GM18868 (cell line): ENCODE measurements at regions not wholly inside any gene's neighbourhood (a gene's known extent, or its start where the extent isn't known, plus 50 kb on each side); places are given as distances from the start of the nearest gene placed in this dataset.

Source experiments
- ATAC-seq: cut with Tn5 transposase; IDR thresholded peaks from one replicate; pipeline ENCODE4 v1.9.1; 2021; ENCODE audit warnings: mild to moderate bottlenecking, moderate library complexity; ENCODE audit not compliant: unreplicated experiment

DNA sequence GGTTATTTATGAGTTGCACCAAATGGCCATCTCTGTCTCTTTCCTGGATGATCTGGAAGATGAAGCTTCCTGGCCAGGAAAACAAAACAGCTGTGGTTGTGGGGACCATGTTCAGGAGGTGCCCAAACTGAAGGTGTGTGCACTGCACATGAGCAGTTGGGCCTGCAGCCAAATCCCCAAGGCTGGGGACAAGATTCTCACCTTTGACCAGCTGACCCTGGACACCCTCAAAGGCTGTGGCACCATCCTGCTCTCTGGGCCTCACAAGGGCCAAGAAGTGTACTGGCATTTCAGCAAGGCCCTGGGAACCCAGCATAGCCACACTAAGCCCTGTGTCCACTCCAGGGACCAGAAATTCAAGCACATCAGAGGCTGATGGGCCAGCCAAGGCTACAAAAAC is 84.2 kb downstream of the KCNRG start:
- ATAC-seq: no peak

DNA sequence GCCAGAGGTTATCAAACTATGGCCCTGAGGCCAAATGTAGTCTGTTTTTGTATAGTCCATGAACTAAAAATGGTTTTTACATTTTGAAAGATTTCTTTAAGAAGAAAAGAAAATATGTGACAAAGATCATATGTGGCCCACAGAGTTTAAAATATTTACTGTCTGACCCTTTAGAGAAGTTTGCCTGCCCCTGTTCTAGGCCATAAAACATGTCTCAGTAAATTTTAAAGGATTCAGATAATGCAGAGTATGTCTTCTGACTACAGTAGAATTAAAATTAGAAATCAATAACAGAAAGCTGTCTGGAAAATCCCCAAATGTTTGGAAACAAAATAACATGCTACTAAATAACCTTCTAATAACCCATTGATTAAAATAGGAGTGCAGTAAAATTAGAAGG is 86.3 kb downstream of the KCNRG start:
- no peak for ATAC-seq

DNA sequence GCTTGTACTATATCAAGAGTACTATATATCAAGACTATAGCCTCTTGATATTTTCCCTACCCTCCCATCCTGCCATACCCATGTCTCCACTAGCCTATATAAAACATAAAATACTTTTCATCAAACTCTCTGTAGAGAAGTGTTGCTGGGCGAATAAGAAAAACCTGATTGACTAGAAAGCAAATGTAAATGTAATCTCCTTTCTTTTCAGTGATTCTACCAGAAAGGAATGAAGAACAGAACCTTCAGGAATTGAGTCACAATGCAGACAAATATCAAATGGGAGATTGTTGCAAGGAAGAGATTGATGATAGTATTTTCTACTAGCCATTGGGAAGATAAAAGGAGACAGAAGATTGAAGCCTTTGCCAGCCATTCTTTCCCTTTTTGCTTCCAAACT is 89.2 kb downstream of the KCNRG start:
- no peak for ATAC-seq

DNA sequence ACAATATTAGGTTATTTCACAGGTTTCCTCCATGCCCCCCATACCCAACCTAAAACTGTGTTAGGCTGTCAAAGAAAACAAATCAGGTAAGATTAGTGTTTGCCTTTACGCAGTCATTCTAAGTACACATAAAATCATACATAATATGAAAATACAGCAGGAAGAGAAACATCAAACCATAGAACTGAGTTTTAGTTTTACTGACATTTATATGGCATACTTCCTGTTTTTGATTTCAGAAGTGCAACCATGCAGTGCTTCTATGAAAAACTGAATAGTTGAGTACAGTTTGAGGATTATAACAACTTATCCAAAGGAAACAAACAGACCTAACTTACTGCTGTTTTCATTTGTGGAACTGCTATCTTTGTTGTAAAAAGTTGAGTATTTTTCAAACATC is 91.3 kb downstream of the KCNRG start:
- ATAC-seq: peak; percentile 92

DNA sequence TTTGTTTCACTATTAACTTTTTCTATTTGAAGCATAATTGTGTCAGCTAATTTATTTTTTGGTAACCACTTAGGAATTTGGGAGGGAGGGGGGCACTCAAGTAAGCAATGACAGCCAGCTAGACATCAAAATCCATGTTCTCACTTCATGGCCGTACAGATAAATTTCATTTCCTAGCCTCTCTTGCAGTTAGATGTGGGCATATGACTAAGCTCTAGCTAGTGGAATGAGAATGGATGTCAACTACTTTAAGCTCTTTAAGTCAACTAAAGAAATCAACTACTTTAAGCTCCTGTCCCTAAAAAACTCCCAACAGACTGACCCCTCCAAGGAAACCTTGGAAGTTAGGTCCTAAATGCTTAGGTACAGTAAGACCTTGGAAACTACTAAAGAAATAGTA is 92.0 kb downstream of the KCNRG start:
- ATAC-seq: no peak

DNA sequence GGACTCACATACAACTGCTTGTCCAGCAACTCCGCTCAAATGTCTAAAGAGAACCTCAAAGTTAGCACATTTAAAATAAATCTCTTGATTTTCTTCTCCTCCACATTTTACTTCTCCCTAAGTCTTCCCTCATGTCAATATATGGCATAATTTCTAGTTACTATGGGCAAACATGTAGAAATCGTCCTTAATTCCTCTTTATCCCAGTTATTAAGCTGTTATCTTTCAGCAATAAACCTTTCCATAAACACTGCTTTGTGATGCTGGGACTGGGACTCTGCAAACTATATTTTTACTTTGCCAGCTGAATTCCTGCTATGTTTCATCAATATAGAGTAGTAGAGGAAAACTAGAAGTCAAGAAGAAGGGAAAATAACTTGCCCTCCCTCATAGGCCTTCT is 99.7 kb downstream of the KCNRG start:
- no peak for ATAC-seq

DNA sequence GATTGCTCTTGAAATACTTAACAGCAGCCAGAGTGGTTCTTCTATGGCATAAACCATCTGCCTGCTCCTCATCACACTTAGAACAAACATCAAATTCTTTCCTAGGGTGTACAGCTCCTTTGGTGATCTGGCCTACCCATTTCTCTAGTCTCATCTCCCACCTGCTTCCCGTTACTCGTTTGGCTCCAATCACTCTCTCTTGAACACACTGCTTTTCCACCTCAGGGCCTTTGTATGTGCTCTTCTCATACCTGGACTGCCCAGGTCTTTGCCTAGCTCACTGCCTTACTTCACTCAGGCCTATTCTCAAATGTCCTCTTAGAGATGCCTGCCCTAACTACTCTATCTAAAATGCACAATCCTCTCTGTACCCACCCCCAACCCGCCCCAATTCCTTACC is 100.5 kb downstream of the KCNRG start:
- ATAC-seq: no peak

DNA sequence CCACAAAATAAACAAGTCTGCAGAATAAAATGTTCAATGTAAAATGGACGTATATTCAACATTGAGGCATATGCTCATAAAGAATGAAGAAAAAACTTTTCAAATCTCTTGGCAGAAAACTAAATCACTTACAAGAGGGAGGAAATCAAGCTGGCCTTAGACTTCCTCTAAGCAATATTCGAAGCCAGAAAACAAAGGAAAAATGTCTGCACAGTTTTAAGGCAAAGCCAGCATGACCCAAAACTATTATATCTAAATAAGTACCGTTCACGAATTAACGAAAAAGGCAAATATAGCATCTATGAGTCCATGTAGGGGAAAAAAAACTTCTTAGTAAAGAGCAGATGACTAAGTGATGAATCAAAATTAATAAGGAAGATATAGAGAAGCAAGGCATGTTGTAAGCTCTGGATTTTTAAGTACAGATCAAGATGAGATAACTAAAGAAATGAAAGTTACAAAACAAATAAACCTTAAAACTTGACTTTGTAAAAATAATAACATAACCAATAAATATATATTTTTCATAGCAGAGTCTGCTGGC is 101.3 kb downstream of the KCNRG start:
- no peak for ATAC-seq

DNA sequence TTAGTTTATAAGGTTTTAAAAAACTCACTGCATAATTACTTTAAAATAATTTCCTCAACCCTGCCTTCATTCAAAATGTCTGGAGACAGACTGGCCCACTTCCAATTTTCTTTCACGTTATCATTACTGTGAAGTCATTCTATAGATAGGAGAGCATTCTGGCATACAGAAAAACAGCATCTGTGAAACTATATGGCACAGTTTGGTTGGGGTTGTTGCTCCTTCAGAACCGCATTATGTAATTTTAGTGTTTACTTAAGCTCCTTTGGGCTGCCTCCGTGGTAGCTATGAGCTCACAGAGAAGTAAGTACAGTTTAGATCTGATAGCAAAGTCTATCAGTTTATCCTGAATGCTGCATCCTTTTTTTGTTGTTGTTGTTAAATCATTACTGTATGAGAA is 104.3 kb downstream of the KCNRG start:
- no peak for ATAC-seq

DNA sequence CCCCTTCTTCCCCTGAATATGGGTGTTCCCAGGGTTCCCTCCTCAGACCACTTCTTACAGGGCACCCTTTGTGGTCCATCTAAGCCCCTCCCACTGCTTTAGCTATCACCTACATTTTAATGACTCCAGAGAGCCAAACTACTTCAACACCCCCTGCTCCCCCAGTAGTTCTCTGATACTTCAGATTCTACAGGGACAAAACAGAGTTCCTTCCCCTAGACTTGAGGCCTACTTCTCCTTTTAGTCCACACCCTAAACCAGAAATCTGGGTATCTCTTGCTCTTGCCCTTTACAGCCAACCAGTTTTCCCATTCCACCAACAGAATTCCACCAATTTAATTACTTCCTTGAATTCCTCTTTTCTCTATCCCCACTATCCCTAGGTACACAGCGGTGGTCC is 107.2 kb downstream of the KCNRG start:
- ATAC-seq: no peak

DNA sequence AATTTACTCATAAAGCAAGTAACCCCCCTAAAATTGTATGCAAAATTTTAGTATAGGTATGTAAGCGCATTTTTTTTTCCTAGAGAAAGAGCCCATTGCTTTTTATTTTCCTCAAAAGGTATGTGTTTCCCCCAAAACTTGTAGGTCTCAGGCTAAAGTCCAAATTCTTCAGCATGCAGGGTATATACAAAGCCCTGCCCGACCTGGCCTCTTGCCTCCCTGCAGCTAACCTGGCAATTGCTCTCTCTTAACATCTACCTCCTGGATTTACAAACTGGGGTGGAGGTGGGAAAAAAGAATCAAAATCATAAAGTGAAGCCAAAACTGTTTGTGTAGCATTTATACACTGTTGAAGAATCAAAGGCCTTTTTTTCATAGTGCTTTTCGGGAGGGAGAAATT is 107.8 kb downstream of the KCNRG start:
- ATAC-seq: no peak

DNA sequence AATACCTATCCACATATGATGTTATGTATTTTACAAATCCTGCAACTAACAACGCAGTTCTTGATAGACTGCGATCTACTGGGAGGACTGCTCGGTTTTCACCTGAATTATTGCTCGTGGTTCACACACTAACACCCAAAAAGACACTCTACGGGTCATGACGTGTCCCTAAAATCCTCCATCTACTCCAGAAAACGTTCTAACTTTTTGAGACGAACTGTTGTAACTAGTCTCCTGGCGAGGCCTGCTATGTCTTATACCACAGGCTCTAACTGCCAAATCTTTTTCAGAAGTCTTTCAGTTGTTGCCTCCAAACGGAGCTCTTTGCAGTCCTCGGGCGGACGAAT is 108.2 kb downstream of the KCNRG start:
- no peak for ATAC-seq

DNA sequence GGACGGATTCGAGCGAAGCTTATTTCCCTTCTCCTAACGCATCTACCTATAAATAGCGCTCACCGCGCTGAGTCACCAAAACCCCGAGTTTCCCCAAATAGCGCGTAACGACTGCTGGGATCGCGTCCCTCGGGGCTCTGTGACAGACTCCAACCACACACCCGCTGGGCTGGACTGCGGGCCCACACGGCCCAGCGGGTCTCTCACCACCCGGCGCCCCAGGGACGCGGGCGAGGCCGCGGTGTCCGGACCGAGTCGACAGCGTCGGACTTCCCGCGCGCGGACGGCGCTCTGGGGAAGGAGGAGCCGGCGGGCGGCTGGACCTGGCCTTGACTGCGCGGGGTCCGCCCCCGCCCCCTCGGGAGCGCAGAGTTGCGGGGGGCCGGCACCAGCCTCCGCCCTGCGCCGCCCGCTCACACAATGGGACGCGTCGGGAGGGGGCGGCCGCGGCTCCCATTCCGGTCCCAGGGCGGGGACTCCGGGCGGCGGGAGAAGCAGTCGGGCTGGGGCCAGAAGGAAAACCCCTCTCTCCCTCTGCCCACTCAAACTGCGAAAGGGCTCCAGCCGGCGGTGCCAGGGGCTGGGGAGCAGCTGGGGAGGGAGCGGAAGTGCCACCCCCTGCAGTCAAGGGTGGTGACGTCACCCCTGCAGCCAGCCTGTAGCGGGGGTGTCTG is 108.8 kb downstream of the KCNRG start:
- peak; percentile 75 for ATAC-seq

DNA sequence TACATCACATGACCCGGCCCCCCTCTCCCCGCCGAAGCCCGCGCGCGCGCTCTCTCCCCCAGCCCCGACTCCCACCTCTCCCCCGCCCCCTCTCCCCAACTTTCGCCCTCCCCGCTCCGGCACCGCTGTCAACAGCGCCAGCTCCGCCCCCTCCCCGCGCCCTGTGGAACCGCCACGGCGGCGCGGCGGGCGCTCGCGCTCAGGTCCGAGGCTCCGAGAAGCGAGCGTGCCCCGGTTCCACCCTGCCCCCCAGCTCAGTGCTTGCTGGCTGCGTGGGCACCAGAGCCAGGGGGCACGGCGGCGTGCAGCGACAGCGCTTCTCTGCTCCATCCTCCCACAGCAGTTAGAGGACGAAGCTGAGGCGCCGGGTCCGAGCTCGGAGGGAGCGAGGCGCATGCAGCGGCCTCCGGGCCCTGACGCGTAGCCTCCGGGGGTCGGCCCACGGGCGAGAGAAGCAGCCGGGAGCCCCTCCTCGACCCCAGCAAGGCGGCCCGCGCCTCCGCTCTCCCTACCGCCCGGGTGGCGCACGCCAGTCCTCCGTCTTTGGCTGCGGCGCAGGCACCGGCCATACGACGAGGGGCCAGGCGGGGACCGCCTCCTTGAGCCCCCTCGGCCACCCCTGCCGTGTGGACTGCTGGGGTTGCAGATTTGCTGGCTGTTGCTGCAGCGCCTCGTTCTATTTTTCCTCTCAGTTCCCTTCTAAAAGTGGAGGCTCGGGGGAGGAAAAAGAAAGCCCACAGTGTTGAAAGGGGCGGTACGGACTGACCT is 109.5 kb downstream of the KCNRG start:
- ATAC-seq: peak; percentile 0

DNA sequence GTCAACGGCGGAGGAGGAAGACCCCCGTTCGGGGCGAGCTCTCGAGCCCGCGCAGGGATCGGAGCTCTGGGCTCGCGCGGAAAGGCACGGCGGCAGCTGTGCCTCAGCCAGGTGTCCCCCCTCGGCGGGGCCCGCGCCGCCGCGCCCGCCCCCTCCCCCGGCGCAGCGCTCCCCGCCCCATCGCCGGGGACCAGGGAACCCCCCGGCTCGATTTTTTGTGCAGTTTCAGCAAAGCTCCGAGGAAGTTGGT is 110.0 kb downstream of the KCNRG start:
- no peak for ATAC-seq

DNA sequence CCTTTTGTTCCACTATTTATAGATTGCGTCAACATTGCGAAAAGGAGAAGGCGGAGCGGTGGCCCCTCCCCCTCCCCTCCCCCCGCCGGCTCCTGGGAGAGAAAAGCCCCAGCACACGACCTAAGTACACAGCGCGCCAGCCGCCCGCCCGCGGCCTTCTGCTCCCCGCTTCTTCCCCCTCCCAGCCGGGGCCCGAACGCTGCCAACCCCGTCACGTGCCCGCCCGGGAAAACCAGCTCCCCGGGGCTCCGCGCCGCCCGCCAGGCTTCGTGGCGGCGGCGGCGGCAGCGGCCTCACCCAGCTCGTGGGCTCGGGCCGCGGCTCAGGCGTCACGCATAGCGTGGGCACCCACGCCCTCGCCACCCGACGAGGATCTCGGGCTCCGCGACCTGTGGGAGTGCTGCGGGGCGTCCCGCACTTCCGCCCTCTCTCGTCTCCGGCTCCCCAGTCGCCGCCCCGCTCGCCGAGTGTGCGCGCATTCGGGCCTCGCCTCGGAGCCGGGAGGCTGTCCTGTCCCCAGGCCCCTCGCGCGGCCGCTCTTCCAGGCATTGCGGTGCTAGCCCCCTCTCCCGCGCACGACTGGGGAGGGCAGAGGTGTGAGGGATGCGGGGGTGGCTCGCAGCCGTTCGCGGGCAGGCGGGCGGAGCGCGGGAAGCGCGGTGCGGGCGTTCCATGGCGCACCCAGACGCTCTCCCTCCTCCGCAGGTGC is 110.5 kb downstream of the KCNRG start:
- ATAC-seq: no peak

DNA sequence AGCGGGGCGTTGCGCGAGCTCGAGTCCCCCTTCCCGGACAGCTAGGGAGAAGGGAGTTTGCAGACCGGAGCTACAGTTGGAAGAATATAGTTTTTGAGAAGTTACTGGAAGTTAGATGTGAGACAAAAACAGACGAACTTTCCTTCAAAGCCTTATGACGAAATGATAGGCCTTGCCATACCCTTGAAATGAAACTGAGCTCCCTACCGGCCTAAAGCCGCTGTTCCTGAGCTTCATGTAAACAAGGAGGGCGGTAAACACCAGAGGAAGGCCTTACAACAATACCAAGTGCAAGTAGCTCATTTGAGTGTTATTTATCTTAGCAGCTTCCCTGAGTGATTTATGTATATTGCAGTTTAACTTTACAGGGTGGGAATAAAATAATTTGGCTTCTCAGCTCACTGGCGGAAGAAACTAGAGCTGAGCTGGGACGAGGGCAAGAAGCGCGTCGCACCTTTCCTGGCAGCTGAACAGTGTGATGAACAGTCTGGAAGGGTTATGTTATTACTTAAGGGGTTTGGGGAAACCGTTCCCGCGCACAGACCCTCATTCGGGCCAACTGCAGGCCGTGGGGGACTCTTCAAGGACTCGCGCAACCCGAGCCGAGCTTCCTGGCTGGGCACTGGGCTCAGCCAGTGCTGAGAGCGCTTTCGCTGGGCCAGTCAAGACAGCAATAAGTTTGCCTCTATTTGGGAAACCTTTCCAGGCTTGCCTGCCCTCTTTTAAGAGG is 111.2 kb downstream of the KCNRG start:
- ATAC-seq: no peak

DNA sequence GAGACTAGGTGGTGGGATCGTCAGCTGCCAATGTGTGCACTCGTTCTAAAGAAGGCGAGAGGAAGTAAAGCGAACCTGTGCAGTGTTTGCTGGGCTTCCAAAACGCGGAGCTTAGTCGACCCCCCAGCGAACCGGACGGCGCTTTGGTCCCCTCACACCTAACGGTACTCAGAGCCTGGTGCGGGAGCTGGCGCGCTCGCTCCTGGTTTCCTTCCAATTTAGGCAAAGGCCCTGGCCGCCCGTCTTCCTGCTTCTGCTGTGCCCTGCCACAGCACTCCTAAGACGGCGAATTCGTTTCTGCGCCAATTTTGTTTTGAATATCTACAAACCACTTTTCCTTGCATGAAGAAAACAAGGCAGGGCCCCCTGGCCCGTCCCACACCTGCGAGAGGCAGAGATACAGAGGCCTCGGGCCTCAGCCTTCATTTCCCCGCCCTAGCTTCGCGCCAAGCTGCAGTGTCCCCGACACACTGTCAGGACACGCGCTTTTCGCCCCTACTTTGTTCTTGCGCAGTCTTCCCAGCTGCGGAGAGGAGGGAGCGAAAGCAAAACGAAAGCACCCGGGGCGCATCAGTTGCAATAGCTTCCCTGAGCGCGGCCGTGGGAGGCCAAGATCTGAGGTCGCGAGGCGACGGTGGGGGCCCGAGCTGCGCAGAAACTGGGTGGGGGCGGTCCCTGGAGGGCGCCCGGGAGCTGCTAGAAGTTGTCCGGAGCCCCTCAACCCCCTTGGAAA is 111.9 kb downstream of the KCNRG start:
- no peak for ATAC-seq

DNA sequence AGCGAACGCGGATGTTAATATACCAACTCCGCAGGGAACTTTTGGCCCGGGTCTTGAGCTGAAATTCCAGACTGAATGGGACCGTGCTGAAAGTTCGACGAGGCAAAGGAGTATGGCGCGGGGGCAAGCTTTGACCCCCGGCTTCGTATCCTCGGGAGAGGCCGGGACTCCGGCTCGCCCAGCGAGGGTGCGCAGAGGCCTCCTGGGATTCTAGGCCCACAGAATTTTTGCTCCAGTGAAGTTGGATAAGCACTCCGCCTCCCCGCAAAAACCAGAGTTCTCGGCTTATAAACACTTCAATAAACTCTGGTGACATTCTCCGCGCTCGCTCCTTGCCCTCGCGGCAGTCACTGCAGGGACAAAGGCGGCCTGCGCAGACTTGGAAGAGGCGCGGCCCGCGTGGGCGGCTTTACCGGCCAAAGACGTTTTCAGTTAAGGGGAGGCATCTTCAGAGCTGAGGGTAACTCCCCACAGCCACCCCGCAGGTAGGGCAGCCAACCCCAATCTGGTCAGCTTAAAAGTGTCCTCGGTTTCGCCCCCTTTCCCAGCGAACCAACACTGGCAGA is 112.6 kb downstream of the KCNRG start:
- ATAC-seq: no peak

DNA sequence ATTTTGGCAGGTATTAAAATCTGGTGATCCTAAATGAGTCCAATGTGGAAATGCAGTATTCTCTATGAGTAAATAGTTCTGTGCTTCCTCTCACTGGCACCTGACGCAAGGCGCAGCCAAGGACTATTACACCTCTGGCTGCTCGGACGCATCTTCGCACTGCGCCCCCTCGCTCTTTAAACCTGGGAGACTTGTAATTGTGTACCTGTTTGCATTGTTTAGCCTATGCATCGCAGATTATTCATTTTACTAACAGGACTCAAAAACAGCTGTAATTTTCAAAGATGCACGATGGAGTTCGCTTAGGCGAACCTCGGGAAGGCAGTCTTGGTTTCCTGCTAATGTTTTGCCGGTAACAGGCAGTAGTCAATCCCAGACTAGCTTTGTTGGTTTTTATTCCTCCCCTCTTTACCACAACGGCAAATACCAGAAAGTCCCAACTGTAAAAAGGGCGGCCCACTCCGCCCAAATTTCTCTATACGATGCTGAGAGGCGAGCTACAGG is 113.2 kb downstream of the KCNRG start:
- ATAC-seq: no peak
